Islet precursor cell (in vitro differentiated cells): ENCODE measurements at regions not wholly inside any gene's neighbourhood (a gene's known extent, or its start where the extent isn't known, plus 50 kb on each side); places are given as distances from the start of the nearest gene placed in this dataset.
"Not testable (repeated sequence)": the region's sequence is repeated elsewhere in the genome, so short reads cannot be mapped to it uniquely, and the experiment has no call there.

Experiments
- DNase-seq: peaks from one replicate; pipeline ENCODE4 v3.0.0-alpha.2; 2018

DNA sequence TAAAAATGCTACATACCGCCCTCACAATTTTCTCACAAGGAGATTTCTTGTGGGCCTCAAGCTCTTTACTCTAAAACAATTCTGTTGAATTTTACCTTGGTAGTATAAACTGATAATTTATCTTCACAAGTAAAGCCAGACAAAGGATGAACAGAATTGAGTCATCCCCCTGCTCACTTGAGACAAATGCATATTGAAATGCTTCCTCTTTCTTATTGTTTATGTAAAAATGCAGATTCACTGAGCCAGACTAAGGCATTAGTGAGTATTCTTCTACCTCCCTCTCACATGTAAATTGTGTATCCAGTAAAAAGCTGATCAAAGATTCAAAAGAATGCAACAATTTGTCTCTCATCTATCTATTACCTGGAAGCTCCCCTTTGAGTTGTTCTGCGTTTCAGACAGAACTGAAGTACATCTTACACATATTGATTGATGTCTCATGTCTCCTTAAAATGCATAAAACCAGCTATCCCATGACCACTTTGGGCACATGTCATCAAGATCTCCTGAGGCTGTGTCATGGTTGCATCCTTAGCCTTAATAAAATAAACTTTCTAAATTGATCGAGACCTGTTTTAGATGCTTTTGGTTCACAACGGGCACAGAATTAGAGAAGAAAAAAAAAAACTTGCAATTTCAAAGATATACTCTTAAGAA lies 743.1 kb upstream of the B3GALT2 start:
- no peak for DNase-seq

DNA sequence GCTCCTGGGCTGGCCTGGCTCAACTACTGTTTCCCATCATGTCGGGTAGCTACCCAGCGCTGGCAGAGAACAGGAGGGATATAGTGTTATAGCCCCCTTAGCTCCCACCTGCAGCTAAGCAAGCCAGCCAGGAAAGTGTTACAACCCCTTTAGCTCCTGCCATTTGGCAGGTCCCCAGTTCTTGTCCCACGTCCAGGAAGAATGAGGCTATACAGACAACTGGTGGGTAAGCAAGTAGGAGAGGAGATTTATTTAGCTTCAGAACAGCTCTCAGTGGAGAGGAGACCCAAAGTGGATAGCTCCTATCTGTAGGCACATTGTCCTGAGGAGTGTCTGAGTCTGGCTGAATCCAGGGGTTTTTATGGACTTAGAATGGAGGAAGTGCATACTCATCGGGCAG lies 741.1 kb upstream of the B3GALT2 start:
- no peak for DNase-seq

DNA sequence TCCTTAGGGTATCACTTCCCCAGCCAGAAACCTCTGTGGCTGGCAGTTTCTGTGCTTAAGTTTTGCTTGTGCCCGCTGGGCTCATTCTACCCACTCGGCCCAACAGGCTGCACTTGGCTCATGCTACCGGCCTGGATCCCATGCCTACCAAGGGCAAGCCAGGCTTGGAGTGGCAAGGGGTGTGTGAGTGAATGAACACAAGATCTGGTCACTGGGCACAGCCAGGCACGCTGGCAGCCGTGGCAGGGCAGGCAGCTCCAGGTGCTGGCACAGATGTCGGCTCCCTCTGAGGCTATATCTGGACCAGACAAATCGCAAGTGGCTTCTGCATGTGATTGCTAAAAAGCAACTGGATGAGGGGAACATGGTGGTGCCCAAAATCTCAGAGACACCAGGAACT lies 740.5 kb upstream of the B3GALT2 start:
- no peak for DNase-seq

- no peak for DNase-seq
These were observed 733.4 kb upstream of the B3GALT2 start for GRCh38 chr1:193919827-193920226.

DNA sequence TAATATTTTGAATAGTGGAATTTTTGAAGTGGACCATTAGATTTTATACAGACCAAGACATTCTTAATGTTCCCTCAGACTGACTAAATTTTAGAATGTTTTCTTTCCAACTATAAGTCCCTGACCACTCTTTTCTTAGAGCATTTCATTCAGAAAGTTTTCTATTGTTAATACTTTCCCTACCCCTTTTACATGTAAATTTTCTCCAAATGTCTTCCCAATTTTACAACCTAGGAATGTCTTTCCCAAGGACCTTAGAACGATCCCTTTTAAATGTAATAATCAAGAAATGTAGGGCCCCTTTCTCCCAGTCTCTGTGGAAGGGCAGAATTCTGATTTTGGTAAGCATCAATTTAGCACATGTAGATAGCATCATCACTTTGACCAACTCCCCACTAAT lies 730.0 kb upstream of the B3GALT2 start:
- DNase-seq: no peak

- DNase-seq: no peak
These were observed 728.5 kb upstream of the B3GALT2 start for GRCh38 chr1:193914871-193915270.

DNA sequence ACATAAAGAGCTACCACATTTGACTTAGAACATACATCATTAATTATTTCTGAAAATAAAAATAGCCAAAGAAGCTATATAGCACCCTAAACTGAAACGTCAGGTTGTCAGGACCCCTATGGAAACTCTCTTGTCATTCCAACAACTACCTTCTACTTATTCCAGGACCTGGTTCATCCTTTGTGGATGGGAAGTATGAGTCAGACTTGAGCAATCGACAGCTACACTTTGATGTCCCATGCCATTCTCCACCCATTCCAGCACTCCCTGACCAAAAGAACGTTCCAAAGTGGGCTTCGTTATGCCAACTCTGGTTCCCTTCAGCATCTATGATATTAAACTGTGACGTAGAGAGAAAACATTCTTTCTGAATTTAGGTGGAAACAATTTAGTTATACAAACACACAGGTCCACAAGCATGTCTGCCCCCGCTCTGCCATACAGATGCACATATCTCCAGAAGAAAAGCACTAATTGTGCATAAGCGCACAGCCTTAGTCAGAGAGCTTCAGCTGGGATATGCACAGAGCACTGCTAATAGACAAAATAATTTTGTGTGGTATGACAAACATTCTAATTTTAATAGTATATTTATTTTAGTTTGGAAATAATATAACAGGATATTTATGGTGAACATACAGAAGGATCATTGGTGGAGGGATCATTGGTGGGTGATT lies 723.1 kb upstream of the B3GALT2 start:
- DNase-seq: no peak

DNA sequence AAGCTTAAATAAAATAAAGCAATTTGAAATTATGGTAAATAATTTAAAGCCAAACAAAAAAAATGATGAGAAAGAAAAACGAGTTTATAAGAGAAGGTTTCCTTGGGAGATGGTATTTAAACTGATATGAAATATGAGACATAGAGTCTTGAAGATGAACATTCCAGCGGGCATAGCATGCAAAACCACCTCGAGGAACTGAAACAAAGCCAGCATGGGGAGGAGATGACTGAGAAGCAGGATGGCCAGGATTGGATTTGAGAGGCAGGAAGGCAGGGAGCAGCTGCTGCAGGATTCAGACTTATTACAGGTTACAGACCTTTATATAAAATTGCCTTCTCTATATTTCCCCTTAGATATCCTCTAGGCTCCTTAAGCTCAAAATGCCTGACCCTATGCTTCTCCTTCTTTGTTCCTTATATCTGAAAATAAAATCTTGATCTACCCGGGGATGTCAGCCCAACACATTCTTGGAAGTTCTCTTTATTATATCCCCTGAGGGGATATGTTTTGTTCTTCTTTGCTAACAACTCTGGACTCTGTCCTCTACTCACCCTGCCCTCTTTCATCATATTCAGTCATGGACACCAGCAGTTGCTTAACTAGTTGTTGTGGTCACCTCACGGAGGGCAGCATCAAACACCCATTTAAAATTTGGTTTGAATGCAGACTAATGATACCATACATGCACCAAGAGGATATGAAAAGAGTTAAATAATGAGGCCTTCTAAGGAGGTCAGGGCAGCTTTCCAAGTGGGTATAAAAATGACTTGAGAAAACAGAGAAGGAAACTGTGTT lies 719.1 kb upstream of the B3GALT2 start:
- no peak for DNase-seq

DNA sequence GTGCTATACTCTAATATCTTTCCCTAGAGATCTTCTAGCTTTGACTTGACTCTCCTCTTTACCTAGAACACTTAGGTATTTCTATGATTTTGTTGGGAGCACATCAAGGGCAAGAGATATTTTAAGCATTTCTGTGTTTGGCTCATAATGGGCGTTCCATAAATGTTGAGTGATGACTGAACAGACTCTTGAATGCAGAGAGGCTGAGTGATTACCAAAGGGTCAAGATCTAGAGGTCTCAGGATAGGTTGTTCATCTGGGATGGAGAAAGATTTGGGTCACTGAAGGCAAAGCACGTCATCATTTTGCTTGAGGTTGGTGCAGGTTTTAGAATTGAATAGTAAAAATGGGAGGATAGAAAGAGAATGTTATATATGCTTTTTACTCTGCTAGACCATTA lies 705.4 kb upstream of the B3GALT2 start:
- DNase-seq: no peak

DNA sequence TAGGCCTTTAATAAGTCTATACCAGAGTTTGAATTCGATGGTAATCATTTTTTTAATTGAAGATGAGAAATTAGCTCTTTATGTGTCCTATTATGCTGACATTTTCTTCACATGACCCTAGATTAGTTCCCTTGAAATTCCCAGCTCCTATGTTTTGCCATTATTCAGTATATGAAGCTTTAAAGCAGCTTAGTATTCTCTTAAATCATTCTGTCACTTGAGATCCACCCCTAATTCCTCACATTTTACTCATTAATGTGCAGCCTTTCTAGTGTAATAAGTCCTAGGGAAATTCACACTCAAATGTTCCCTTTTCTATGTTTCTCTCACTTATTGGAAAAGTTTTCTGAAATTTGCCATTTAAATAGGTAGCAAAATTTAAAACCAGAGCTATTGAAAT lies 704.5 kb upstream of the B3GALT2 start:
- no peak for DNase-seq

GRCh38 chr1:193884848-193885558 lies 698.6 kb upstream of the B3GALT2 start:
- DNase-seq: peak; percentile 59

DNA sequence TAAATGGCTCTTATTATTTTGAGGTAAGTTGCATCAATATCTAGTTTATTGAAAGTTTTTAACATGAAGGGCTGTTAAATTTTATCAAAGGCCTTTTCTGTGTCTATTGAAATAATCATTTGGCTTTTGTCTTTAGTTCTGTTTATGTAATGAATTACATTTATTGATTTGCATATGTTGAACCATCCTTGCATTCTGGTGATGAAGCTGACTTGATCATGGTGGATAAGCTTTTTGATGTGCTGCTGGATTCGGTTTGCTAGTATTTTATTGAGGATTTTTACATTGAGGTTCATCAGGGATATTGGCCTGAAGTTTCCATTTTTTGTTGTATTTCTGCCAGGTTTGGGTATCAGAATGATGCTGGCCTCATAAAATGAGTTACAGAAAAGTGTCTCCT lies 691.5 kb upstream of the B3GALT2 start:
- not testable (repeated sequence) for DNase-seq

GRCh38 chr1:193868425-193868824 lies 682.0 kb upstream of the B3GALT2 start:
- no peak for DNase-seq

DNA sequence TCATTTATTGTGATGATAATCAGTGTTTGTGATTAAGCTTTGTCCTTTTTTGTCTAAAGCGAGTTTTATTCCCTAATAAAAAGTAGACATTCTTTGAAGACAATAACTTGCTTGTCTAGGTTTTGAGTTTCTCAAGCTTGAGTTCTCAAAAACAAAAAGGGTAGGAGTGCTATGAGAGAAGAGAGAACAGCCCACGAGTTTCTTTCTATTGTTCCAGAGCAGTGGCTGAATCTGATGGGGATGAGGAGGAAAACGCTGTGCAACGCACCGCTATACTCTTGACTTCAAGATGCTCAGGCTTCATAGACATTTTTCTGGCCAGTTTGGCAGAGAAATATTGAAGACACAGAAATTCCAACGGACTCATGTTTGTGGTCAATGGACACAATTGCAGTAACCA lies 669.8 kb upstream of the B3GALT2 start:
- DNase-seq: no peak

GRCh38 chr1:193850745-193851144 lies 664.3 kb upstream of the B3GALT2 start:
- DNase-seq: no peak

- no peak for DNase-seq
These were observed 660.6 kb upstream of the B3GALT2 start for GRCh38 chr1:193846876-193847604.

- no peak for DNase-seq
These were observed 660.0 kb upstream of the B3GALT2 start for GRCh38 chr1:193846411-193846810.

- no peak for DNase-seq
These were observed 655.4 kb upstream of the B3GALT2 start for GRCh38 chr1:193841857-193842256.

DNA sequence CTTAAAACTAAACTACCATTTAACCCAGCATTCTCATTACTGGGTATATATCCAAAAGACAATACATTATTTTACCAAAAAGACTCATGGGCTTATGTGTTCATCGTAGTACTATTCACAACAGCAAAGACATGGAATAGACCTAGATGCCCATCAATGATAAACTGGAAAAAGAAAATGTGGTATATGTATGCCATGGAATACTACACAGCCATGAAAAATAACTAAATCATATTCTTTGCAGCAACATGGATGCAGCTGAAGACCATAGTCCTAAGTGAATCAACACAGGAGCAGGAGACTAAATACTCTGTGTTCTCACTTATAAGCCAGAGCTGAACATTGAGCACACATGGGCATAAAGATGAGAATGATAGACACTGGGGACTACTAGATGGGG lies 645.1 kb upstream of the B3GALT2 start:
- no peak for DNase-seq

DNA sequence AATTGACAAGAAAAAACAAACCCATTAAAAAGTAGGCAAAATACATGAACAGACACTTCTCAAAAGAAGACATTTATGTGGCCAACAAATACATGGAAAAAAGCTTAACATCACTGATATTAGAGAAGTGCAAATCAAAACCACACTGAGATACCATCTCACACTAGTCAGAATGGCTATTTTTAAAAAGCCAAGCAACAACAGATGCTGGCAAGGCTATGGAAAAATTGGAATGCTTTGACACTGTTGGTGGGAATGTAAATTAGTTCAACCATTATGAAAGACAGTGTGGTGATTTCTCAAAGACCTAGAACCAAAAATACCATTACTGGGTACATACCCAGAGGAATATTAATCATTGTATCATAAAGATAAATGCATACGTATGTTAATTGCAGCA lies 641.1 kb upstream of the B3GALT2 start:
- DNase-seq: no peak

DNA sequence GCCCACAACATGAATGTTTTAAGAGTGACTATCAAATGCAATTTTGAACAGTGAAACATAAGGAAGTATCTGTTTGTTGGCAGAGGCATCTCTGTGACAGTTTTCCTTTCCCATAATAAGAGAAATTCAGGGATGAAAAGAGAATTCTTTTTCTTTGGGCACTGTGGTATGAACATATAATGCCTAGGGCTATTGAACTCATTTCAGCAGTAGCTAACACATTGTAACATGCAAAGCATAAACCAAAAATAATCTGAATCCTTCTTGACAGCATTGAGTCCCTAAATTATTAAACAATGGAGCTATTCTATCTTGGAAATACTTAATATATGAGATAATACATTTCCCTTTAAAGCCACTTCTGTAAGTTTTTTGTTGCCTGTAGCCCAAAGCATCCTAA lies 633.0 kb upstream of the B3GALT2 start:
- DNase-seq: no peak

DNA sequence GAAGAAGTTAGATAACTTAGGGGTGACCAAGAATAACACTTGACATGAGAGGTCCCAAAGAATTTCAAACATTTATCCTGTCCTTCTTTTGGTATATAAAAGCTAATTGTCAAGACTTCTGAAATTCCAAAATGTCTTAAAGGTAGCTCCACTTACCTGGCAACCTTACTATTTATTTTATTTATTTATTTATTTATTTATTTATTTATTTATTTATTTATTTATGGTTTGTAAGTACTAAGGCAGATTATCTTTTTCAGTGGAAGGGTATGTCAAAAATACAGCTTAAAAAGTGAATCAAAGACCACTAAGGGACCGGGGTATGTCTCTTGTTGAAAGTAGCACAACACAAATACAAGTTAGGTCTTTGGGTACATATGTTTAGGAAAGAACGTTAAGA lies 620.8 kb upstream of the B3GALT2 start:
- DNase-seq: no peak
